ENCODE measurements at regions not wholly inside any gene's neighbourhood (a gene's known extent, or its start where the extent isn't known, plus 50 kb on each side); places are given as distances from the start of the nearest gene placed in this dataset.

- DNase-seq (ENCODE audit: low spot score): no peak
Measured at GRCh38 chr1:25001125-25001915, 71.2 kb upstream of the RUNX3 start.

GRCh38 chr1:24999906-25000305 lies 69.8 kb upstream of the RUNX3 start:
- no peak for DNase-seq (ENCODE audit: low spot score)

GRCh38 chr1:24999426-24999825 lies 69.3 kb upstream of the RUNX3 start:
- no peak for DNase-seq (ENCODE audit: low spot score)

- DNase-seq (ENCODE audit: low spot score): no peak
Measured at GRCh38 chr1:24998563-24999245, 68.6 kb upstream of the RUNX3 start.

GRCh38 chr1:24996983-24997893 lies 67.2 kb upstream of the RUNX3 start:
- no peak for DNase-seq (ENCODE audit: low spot score)

GRCh38 chr1:24996456-24996855 lies 66.4 kb upstream of the RUNX3 start:
- no peak for DNase-seq (ENCODE audit: low spot score)

GRCh38 chr1:24995661-24996060 lies 65.6 kb upstream of the RUNX3 start:
- no peak for DNase-seq (ENCODE audit: low spot score)

- no peak for DNase-seq (ENCODE audit: low spot score)
Measured at GRCh38 chr1:24995140-24995539, 65.1 kb upstream of the RUNX3 start.

GRCh38 chr1:24993871-24994580 lies 64.0 kb upstream of the RUNX3 start:
- no peak for DNase-seq (ENCODE audit: low spot score)

- DNase-seq (ENCODE audit: low spot score): no peak
Measured at GRCh38 chr1:24992761-24993211, 62.7 kb upstream of the RUNX3 start.

GRCh38 chr1:24992124-24992760 lies 62.2 kb upstream of the RUNX3 start:
- no peak for DNase-seq (ENCODE audit: low spot score)

- no peak for DNase-seq (ENCODE audit: low spot score)
Measured at GRCh38 chr1:24991697-24992096, 61.6 kb upstream of the RUNX3 start.

- no peak for DNase-seq (ENCODE audit: low spot score)
Measured at GRCh38 chr1:24990779-24991641, 60.9 kb upstream of the RUNX3 start.

GRCh38 chr1:24990136-24990535 lies 60.1 kb upstream of the RUNX3 start:
- DNase-seq (ENCODE audit: low spot score): no peak

GRCh38 chr1:24989082-24989481 lies 59.0 kb upstream of the RUNX3 start:
- no peak for DNase-seq (ENCODE audit: low spot score)

GRCh38 chr1:24988558-24988912 lies 58.5 kb upstream of the RUNX3 start:
- no peak for DNase-seq (ENCODE audit: low spot score)

GRCh38 chr1:24987875-24988557 lies 57.9 kb upstream of the RUNX3 start:
- DNase-seq (ENCODE audit: low spot score): no peak

- no peak for DNase-seq (ENCODE audit: low spot score)
Measured at GRCh38 chr1:24987424-24987823, 57.3 kb upstream of the RUNX3 start.

GRCh38 chr1:24986372-24986965 lies 56.4 kb upstream of the RUNX3 start:
- DNase-seq (ENCODE audit: low spot score): peak; percentile 20
